OCI-LY3 (cell line): ENCODE measurements at regions not wholly inside any gene's neighbourhood (a gene's known extent, or its start where the extent isn't known, plus 50 kb on each side); places are given as distances from the start of the nearest gene placed in this dataset.

Experiments used
- H2AFZ ChIP-seq: fragments of 200-600, 300-600 bp; shearing (Covaris generic); 2 replicates; pipeline ENCODE4 v1.6.0; 2014; ENCODE audit warnings: antibody characterized with exemption, low read depth, low read length
- H3K27ac ChIP-seq: fragments of 200-600, 300-600 bp; sonication (generic); 2 replicates; pipeline ENCODE4 v1.5.1; 2014; ENCODE audit warnings: mild to moderate bottlenecking, low read length, moderate library complexity, mixed read lengths
- H3K27me3 ChIP-seq: fragments of 200-600, 300-600 bp; sonication (generic); 2 replicates; pipeline ENCODE4 v1.6.1; 2014; ENCODE audit warnings: low read depth, low read length, mixed read lengths
- H3K36me3 ChIP-seq: fragments of 200-600, 300-600 bp; sonication (generic); replicated peaks from 2 replicates; pipeline ENCODE3; 2014; ENCODE audit warnings: low read depth, low read length, mixed read lengths
- H3K4me1 ChIP-seq: fragments of 300-600, 200-600 bp; sonication (generic); 2 replicates; pipeline ENCODE4 v1.6.1; 2014; ENCODE audit warnings: low read length, mixed read lengths
- H3K4me2 ChIP-seq: fragments of 200-600, 300-600 bp; sonication (generic); 2 replicates; pipeline ENCODE4 v1.6.1; 2014; ENCODE audit warnings: low read length, mixed read lengths
- H3K4me3 ChIP-seq: fragments of 300-600, 200-600 bp; sonication (generic); 2 replicates; pipeline ENCODE4 v1.5.1; 2014; ENCODE audit warnings: antibody characterized with exemption, mild to moderate bottlenecking, low read length, moderate library complexity
- H3K79me2 ChIP-seq: fragments of 300-600, 200-600 bp; shearing (Covaris generic); 2 replicates; pipeline ENCODE4 v1.6.1; 2014; ENCODE audit warnings: mild to moderate bottlenecking, low read length, mixed read lengths
- H3K9ac ChIP-seq: fragments of 300-600, 200-600 bp; shearing (Covaris generic); 2 replicates; pipeline ENCODE4 v1.6.0; 2014; ENCODE audit warnings: mild to moderate bottlenecking, low read length, moderate library complexity
- H3K9me3 ChIP-seq: fragments of 200-600, 300-600 bp; shearing (Covaris generic); 2 replicates; pipeline ENCODE4 v1.6.1; 2014; ENCODE audit warnings: low read length, mixed read lengths; ENCODE audit not compliant: insufficient read depth
- H4K20me1 ChIP-seq: fragments of 200-600, 300-600 bp; sonication (generic); 2 replicates; pipeline ENCODE4 v1.6.1; 2016; ENCODE audit warnings: low read length, mixed read lengths; ENCODE audit not compliant: insufficient read depth
- CTCF ChIP-seq: fragments of 200-600, 300-600 bp; sonication (generic); IDR thresholded peaks from 2 replicates; pipeline ENCODE4 v1.5.1; 2014; ENCODE audit warnings: antibody characterized with exemption, low read length, low read depth
- EZH2phosphoT487 ChIP-seq: fragments of 200-600 bp; shearing (Covaris generic); IDR thresholded peaks from 2 replicates; pipeline ENCODE4 v1.6.1; 2018; ENCODE audit warnings: antibody characterized with exemption, mixed run types, low read depth

GRCh38 chr21:35198565-35198964 is 149.5 kb upstream of the RUNX1 start:
- no peak overlapping the region; the same call in 1 of the 2 replicates for H3K9ac ChIP-seq
- H3K79me2 ChIP-seq: no peaks in the 10 kb centered on the region
- peaks cover 20% of the 10 kb centered on the region for H3K36me3 ChIP-seq
- H3K4me2 ChIP-seq: peak overlapping the region; percentile 52
- H3K4me3 ChIP-seq: peak overlapping the region; percentile 28
- peaks cover 16% of the 10 kb centered on the region for H3K9me3 ChIP-seq
- H3K27ac ChIP-seq: peak overlapping the region; percentile 58
- TF ChIP-seq EZH2phosphoT487: no peak
- TF ChIP-seq CTCF: no peak
- no peaks in the 10 kb centered on the region for H4K20me1 ChIP-seq
- H3K27me3 ChIP-seq: no peaks in the 10 kb centered on the region
- H3K4me1 ChIP-seq: peaks cover 37% of the 10 kb centered on the region
- H2AFZ ChIP-seq: no peak overlapping the region

- no peak overlapping the region for H3K4me2 ChIP-seq
- H3K9ac ChIP-seq: no peak overlapping the region
- no peak for TF ChIP-seq CTCF
- TF ChIP-seq EZH2phosphoT487: no peak
- H3K27ac ChIP-seq: no peak overlapping the region
- H2AFZ ChIP-seq: no peak overlapping the region
- H3K79me2 ChIP-seq: no peaks in the 10 kb centered on the region
- peaks cover 31% of the 10 kb centered on the region for H3K4me1 ChIP-seq
- no peaks in the 10 kb centered on the region for H4K20me1 ChIP-seq
- H3K27me3 ChIP-seq: no peaks in the 10 kb centered on the region
- peaks cover 23% of the 10 kb centered on the region for H3K36me3 ChIP-seq
- no peak overlapping the region for H3K4me3 ChIP-seq
- peaks cover 16% of the 10 kb centered on the region for H3K9me3 ChIP-seq
Measured at GRCh38 chr21:35197992-35198431, 148.9 kb upstream of the RUNX1 start.

GRCh38 chr21:35197191-35197590 is 148.1 kb upstream of the RUNX1 start:
- Histone ChIP-seq H3K79me2 (no peaks in the 10 kb centered on the region), H3K4me1 (peaks cover 23% of the 10 kb centered on the region), H2AFZ (no peak overlapping the region), H3K9me3 (peaks cover 16% of the 10 kb centered on the region), H3K27ac (no peak overlapping the region), H3K9ac (no peak overlapping the region), H4K20me1 (no peaks in the 10 kb centered on the region), H3K4me2 (no peak overlapping the region), H3K27me3 (no peaks in the 10 kb centered on the region), H3K4me3 (no peak overlapping the region), H3K36me3 (peaks cover 30% of the 10 kb centered on the region)
- TF ChIP-seq CTCF: no peak
- TF ChIP-seq EZH2phosphoT487: no peak

- H3K36me3 ChIP-seq: peaks cover 30% of the 10 kb centered on the region
- no peak overlapping the region for H3K9ac ChIP-seq
- no peaks in the 10 kb centered on the region for H3K27me3 ChIP-seq
- H3K9me3 ChIP-seq: peaks cover 16% of the 10 kb centered on the region
- H3K27ac ChIP-seq: no peak overlapping the region
- H3K4me3 ChIP-seq: no peak overlapping the region
- peaks cover 31% of the 10 kb centered on the region for H3K4me1 ChIP-seq
- TF ChIP-seq EZH2phosphoT487 (no peak), CTCF (no peak)
- no peak overlapping the region for H3K4me2 ChIP-seq
- no peaks in the 10 kb centered on the region for H3K79me2 ChIP-seq
- H2AFZ ChIP-seq: no peak overlapping the region
- H4K20me1 ChIP-seq: no peaks in the 10 kb centered on the region
Measured at GRCh38 chr21:35196128-35196527, 147.0 kb upstream of the RUNX1 start.
